Stimulated activated CD4-positive, alpha-beta T cell treated with anti-CD3 and anti-CD28 coated beads, Interleukin-12 subunit alpha, Interleukin-12 subunit beta, amount 100 ng/mL, for 24 hours (primary cell): ENCODE measurements at regions not wholly inside any gene's neighbourhood (a gene's known extent, or its start where the extent isn't known, plus 50 kb on each side); places are given as distances from the start of the nearest gene placed in this dataset.
"Not testable (repeated sequence)": the region's sequence is repeated elsewhere in the genome, so short reads cannot be mapped to it uniquely, and the experiment has no call there.

ENCODE experiments used
- DNase-seq, 2 experiments: peaks; one replicate each; pipeline ENCODE4 v3.0.0-alpha.2; 2020; ENCODE audit warnings: low read depth in 2 of 2

DNA sequence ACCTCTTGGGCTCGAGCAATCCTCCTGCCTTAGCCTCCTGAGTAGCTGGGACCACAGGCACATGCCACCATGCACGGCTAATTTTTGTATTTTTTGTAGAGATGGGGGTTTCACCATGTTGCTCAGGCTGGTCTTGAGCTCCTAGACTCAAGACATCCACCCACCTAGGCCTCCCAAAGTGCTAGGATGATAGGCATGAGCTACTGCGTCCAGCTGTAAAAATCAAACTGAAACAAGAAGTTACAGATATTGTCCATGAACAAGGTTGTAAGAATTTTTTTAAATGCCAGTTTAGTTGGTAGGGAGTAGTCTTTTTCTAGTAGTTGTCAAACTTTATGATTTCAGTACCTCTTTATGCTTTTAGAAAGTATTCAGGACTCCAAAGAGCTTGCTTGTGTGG is 424.4 kb upstream of the PMFBP1 start:
- no peak for DNase-seq

- no peak for DNase-seq
These were observed 418.4 kb upstream of the PMFBP1 start for GRCh38 chr16:72590151-72590937.

GRCh38 chr16:72588551-72588950 is 416.6 kb upstream of the PMFBP1 start:
- no peak for DNase-seq

DNA sequence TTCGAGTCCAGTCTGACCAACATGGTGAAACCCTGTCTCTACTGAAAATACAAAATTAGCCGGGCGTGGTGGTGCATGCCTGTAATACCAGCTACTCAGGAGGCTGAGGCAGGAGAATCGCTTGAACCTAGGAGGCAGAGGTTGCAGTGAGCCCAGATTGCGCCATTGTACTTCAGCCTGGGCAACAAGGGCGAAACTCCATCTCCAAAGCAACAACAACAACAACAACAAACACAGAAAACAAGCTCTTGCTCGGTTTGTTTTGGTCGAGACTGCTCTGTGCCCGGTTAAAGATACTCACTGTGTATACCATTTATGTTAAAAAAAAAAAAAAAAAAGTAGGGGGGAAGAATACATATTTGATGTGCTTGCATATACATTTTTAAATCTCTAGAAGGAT is 406.1 kb upstream of the PMFBP1 start:
- not testable (repeated sequence) for DNase-seq

- DNase-seq: no peak
These were observed 404.2 kb upstream of the PMFBP1 start for GRCh38 chr16:72576189-72576588.

DNA sequence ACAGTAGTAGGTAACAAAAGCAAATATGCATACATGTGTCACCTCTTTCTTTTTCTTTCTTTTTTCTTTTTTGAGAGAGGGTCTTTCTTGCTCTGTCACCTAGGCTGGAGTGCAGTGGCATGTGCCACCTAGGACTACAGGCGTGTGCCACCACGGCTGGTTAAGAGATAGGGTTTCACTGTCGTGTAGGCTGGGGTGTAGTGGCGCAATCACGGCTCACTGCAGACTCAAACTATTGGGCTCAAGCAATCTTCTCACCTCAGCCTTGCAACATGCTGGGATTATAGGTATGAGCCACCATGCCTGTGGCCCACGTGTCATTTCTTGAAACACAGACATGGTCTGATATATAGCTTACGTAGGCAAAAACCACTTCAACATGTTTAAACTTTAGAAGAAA is 397.7 kb upstream of the PMFBP1 start:
- no peak for DNase-seq

GRCh38 chr16:72568502-72568901 is 396.5 kb upstream of the PMFBP1 start:
- no peak for DNase-seq

GRCh38 chr16:72566174-72566573 is 394.2 kb upstream of the PMFBP1 start:
- DNase-seq: no peak

GRCh38 chr16:72565106-72565505 is 393.2 kb upstream of the PMFBP1 start:
- DNase-seq: no peak

DNA sequence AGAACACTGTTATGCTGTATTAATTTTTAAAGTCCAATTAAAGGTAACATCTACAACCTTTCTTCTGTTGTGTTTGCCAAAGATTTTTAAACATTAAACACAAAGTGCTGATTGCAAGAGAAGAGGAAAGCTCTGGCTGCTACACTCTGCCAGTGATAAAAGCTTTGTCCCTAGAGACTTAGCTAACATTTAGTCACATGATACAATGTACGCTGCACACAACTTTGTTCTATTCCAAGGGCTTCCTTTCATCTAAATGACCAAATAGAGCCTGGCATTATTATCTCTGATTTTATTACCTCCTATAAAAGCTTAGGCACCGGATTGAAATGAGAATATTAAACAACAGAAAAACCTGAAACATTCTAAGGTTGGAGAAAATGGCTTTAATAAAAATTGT is 388.7 kb upstream of the PMFBP1 start:
- no peak for DNase-seq

- DNase-seq: no peak
These were observed 386.5 kb upstream of the PMFBP1 start for GRCh38 chr16:72558501-72558900.

DNA sequence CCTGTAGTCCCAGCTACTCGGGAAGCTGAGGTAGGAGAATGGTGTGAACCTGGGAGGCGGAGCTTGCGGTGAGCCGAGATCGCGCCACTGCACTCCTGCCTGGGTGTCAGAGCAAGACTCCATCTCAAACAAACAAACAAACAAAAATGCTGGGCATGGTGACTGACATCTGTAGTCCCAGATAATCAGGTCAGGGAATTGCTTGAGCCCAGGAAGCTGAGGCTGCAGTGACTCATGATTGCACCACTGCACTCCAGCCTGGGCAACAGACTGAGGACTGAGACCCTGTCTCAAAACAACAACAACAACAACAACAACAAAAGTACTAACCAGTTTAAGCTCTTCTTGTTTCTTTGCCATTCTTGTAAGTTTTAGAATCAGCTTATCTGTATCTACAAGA is 383.0 kb upstream of the PMFBP1 start:
- no peak for DNase-seq

GRCh38 chr16:72552654-72553053 is 380.7 kb upstream of the PMFBP1 start:
- no peak for DNase-seq

GRCh38 chr16:72551649-72552048 is 379.7 kb upstream of the PMFBP1 start:
- no peak for DNase-seq

GRCh38 chr16:72549878-72550277 is 377.9 kb upstream of the PMFBP1 start:
- no peak for DNase-seq

DNA sequence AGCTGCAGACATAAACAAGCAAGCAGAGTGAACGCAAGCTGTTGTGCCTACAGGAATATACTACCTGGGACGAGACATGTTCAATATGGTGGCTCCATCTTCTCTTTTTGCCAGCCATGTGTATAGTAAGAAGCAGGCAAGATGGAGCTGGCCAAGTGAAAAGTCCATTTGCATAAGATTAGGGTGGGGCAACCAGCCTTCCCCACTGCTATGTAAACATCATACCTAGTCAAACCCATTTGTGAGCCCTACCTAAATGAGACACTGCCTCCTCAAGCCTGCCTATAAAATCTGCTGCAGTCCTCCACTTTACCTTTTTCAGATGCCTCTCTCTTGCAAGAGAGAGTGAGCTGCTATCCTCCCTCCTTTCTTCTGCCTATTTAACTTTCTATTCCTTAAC is 370.1 kb upstream of the PMFBP1 start:
- DNase-seq: no peak

DNA sequence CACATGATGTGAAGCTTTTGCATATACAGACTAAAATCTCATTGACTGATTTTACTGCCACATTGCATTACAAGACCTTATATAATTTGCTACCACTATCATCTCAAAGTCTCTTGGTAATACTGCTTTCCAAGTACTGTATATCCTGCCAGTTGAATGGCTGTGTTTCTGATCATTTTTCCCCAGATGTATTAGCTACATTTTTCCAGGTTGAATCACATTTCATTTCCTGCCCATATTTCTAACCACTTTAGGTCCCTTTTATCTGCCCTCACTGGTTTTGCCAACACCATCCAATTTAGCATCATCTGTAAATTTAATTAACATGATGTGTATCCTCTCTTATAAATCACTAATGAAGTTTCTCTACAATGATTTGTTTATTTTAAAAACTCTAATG is 365.7 kb upstream of the PMFBP1 start:
- DNase-seq: no peak

DNA sequence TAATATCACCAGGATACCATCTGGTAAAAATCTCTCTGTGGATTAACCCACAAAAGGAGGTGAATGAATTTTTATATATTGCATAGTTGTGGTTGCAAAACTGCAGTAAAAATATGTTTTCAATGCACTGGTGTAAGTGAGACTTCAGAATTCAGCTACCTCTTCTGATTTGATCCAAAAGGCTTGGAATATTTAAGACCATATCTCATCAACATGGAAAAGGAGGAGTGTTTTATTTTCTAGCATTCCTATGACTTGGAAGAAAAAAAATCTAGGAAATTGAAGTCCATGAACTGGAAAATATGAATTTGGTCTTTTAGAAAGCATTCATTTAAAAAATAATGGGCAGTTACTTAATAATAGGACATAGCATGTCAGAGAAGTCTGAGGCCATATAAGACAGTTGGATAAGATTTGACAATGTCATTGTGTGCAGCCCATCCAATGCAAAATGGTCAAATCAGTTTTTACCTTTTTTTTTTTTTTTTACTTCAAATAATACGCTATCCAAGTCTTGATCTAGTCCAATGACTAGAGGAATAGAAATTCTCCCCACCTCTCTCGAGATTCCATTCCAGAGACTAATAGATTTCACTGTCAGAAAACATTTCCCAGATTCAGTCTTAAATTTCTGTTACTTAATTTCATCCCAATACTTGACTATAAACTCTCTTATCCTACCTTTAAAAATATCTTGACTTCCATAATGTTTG is 364.9 kb upstream of the PMFBP1 start:
- no peak for DNase-seq

DNA sequence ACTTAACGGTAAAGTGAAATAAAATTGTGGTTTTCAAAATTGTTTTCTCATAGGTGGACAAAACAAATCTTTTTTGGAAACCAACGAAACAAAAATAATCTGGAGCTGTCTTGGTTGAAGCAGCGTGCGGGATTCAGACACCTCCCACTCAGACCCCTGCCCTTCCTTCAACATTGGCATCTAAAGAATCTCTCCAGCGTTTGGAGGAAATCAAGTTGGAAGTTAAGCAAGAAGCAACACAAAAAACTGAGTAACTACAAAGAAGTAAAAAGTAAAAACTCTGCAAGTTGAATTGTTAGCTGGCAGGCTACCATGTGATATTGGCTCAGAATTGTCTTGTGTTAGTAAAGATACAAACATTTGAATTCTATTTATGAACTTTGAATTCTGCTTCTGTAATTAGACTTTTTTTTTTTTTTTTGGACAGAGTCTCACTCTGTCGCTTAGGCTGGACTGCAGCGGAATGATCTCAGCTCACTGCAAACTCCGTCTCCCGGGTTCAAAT is 361.0 kb upstream of the PMFBP1 start:
- no peak for DNase-seq

GRCh38 chr16:72530434-72530833 is 358.5 kb upstream of the PMFBP1 start:
- no peak for DNase-seq

- no peak for DNase-seq
These were observed 351.1 kb upstream of the PMFBP1 start for GRCh38 chr16:72523087-72523486.

GRCh38 chr16:72517154-72517553 is 345.2 kb upstream of the PMFBP1 start:
- DNase-seq: no peak

- no peak for DNase-seq
These were observed 339.2 kb upstream of the PMFBP1 start for GRCh38 chr16:72511171-72511570.
